Lung microvascular endothelial cell (primary cell): ENCODE measurements at regions not wholly inside any gene's neighbourhood (a gene's known extent, or its start where the extent isn't known, plus 50 kb on each side); places are given as distances from the start of the nearest gene placed in this dataset.
"Not testable (repeated sequence)": the region's sequence is repeated elsewhere in the genome, so short reads cannot be mapped to it uniquely, and the experiment has no call there.

Experiments used
- DNase-seq, 2 donors: peaks; one replicate each; pipeline versions ENCODE4 v3.0.0 to v3.0.0-alpha.2; 2010; ENCODE audit warnings: low read depth in 2 of 2

DNA sequence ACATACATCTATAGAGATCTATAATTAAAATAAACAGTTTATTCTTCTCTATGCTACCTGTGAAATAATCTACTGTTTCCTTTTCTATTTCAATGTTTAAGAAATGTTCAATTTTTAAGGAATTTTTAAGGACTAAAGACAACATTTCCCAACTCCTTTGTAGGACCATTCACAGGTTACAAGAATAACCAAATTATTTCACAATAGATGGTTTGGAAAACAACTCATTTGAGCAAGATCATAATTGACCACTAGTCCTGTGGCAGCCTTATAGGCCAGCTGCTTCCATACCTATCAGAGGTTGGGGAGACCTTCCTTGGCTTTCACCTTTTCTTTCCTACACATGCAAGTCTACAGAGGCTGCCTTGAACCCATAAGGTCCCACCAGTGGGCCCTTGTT is 193.7 kb downstream of the TTC39B start:
- DNase-seq, result no peak

DNA sequence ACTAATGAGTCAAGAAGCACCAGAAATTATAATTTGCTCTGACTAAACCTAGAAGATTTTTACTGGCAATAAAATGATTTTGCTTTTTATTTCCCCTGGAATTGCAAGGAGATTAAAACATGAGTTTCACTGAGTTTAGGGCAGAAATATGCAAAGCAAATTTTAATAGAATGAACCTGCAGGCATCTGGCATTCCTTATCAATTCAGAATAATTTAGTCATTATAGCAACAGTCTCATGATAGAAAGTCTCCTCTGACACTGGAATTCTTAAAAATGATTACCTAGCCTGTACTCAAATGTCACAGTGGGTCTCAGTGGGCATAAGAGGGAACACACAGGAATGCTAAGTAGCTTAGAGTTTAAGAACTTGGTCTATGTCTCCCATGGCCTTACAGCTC is 195.9 kb downstream of the TTC39B start:
- no peak for DNase-seq

DNA sequence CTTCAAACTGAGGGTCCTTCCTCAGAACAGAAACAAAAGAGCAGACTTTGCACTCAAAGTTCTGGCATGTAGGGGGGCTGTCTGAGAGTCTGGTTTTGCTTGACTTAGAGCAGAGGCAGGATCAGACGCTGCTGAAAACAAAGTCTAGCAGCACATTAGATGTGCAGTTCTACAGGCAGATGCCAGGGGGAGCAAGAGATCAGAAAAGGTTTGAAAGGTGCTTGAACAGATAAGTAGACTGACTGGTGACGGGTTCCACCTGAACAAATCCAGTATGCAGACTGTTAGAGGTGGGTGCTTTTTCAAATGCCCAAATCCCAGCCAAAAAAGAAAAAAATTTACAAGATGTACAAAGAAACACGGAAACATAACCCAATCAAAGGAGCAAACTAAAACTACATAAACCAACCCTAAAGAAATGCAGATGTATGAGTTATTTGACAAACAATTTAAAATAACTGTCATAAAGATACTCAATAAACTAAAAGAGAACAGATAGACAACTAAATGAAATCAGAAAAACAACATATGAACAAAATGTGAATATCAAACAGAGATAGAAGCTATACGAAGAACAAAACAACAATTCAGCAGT is 194.7 kb upstream of the FREM1 start:
- DNase-seq, result peak; percentile 53 to 67

DNA sequence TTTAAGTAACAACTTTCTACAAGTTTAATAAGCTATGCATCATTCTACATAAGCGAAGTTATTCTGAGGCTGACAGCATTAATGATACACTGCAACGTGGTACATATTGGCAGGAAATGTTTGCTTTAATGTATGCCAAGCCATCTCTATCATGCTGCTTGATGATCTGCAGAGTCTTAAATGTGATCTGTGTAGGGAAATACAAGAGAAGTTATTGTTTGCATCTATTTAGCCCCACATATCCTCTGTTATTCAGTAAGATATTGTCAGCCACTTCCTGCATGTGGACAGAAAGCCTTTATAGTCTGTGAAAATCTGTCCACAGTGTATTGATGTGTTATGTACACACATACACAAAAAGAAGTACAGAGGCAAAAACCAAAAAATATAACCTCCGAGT is 193.1 kb upstream of the FREM1 start:
- no peak for DNase-seq

DNA sequence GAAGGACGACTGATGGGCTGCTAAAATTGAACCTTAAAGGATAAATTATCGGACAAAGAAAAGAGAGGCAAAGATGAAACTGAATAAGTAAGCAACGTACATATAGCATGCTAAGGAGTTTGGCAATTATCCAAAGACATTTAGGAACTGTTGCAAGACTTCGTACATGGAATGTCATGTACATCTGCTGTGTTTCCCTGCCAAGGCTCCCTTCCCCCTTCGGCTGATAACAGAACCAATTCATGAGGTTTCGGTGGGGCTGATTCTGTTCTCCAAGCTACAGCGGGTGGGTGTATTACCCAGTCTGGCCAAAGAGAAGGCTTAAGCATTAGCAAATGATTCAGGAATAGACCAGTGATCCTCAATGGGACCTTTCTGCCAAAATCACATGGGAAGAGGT is 190.9 kb upstream of the FREM1 start:
- no peak for DNase-seq

DNA sequence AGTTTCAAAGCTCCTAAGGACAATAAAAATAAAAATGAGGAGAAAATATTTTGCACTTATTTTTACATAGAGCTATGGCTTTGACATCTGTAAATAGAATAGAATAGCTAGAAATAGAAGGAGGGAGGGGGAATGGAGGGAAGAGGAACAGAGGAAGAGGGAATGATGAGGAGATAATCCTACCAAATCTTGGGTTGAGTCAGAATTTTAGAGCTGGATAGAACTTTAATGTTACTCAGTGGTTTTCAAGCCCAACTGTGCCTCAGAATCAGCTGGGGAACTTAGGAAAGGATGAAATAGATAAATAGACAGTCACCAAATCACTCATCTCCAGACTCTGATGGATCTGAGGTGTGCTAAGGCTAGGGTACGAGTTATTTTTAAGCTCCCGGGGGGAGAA is 190.3 kb upstream of the FREM1 start:
- DNase-seq, result no peak

DNA sequence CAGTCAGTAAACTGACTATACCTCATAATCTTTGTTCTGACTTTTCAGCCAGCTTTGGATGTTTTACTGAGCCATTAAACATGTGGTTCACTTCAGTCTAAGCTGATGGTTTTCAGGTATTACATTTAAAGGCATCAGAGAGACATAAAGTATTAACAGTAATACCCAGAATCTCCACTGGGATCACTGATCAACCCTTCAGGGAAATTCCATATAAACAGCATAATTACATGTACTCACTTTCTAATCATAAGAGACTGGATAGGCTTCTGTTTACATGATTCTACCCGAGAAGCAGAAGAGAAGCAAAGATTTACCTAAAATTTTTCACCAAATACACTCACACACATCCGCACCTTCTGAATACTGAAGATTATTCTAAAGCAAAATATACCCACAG is 186.7 kb upstream of the FREM1 start:
- no peak for DNase-seq

DNA sequence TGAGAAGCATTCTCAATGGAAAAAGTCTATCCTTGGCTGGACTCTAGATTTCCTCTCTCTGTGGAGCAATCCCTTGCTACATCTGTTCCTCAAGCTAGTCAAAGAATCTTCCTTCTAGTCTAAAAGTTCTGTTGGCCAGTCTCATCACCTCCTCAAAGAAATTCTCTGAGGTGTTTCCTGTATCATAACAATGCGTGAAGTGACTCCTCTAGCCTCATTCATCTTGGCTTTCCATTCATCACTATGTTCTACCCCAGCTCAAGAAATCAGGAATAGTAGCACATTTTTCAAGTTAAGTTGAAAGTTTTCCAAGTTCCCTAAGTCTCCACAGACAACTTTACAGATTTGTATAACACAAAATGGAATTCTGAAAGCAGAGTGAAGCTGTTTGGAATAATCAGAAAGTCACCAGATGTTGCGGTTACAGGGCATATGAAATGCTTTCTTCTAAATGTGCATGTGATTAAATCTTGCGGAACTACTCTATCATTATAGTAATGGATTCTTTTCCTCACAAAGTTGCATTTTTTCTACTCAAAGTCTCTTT is 176.6 kb upstream of the FREM1 start:
- DNase-seq, result no peak

DNA sequence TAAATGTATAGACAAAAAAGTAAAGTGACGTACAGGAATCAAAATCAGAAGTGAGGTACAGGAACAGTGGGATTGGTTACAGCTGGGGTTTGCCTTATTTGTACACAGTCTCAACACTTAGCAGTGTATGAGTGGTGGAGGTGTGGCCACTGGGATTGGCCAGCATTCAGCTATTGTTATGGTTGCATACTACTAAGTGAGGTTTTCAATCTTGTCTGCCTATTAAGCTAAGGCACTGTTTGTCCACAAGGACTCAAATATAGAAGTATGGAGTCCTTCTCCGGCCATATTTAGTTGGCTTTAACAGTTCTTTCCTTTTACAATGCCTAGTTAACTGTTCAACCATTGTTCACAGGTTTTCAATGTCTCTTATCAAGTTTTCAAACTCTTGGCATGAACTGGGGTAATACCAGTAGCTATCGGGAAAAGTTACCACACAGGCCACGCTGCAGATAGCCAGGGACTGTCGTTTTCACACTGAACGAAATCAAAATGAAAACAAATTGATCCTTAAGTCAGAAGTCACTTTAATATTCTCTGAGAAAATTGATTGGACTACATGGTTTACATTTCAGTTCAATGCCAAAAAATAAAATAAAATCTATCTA is 176.0 kb upstream of the FREM1 start:
- peak in 1 of 2 donors; percentile 5 for DNase-seq

DNA sequence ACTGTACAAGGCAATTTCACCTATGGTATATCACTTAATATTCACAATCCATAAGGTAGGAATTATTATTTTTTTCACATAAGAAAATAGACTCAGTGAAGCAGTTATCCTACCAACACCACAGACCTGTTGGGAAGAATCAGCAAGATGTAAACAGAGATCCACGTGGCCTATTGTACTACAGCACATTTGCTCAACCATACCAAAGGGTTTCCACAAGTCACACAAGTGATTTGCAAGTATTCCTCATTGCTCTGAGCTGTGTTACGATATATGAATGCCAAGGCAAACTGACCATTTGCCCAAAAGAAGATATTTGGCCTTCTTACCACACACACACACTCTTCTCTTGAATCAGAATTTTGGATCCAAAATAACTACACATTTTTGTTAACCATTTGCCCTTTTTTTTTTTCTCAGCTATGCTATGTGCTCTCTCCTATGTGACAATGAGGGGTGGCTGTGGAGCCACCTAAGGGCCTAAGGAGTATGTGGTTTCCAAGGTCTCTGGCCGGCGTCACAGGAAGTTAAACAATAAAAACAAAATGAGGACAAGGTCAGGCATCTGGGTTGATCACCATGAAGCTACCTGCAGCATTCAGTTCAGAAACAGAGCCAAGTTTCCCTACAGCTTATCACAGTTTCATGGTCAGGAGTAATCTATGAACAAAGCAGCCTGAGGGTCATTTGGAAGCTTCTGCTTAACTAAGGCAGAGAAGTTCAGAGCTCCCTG is 171.0 kb upstream of the FREM1 start:
- no peak for DNase-seq

DNA sequence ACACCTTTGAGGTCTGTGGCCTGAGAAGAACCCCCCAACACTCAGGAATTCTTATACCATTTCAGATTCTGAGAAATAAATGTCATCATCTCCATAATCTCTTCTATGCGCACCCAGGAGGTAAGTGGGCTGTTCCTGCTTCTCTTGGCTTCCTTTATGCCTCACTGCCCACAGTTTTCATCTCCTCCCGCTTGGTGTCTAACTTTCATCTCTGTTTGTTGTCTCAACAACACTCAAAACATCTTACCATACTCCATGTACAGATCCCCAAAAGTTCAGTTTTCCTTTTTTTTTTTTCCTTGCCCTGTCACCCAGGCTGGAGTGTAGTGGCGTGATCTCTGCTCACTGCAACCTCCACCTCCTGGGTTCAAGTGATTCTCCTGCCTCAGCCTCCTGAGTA is 170.2 kb upstream of the FREM1 start:
- DNase-seq, result no peak

DNA sequence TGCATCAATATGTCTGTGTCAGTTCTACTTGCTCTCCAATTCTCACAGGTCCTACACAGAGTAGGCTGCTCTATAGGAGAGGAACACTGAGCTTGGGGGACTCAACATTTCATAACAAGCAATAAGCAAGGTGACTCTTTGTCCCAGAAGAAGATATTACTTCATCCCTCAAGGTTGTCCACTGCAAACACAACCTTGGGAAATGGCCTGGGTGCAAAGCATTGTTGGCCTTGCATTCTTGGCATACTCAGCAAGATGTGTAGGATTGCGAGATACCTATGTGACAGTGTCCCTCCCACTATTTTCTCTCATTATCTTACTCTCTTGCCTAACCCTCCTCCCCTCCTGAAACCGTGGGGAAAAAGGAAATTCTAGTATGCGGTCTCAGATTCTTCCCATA is 169.8 kb upstream of the FREM1 start:
- no peak for DNase-seq

DNA sequence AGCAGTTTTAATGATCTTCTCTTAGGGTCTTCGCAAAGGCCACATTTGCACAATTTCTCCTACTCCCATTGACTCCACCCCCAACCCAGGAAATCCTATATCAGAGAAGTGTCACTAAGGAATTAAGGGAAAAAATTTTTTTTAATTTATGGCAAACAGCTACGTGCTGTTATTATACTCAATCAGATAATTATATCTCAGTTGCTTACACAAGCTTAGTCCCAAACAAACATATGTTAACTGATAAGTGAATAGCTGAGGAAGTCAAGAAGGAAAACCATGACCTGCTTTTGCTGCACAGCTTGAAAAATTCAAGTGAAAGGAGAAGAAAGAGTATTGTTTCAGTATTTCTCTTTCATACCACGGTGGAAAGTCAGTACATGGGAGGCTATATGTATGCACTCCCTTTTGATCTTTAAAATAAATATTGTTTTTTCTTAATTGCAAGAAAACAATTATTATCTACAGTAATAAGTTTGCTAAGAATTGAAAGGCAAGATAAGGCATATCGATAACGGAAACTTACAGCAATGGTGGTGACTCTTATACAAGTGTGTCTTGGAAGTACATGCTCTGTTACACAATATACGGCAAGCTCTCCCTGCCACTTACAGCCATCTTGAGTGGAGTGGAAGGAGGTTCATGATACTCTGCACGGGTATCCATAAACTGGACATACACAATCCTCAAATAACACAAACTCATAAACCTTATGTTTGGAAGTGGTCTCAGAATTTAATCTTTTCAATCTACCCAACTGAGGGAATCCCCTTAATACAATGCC is 167.9 kb upstream of the FREM1 start:
- DNase-seq, result no peak

DNA sequence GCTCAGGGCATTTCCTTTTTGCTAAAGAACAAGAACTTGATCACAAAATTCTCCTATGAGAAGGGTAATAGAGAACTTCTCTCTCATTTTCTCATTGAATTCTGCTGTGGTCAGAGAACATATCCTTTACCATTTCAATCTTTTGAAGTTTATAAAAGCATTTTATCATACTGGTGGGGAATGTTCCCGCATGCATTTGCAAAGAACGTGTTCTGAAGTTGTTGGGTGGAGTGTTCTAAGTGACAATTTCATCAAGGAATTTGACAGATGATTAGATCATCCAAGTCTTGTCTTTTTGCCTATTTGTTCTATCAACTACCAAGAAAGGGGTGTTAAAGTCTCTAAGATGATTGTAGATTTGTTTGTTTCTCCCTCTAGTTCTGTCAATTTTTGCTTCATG is 163.4 kb upstream of the FREM1 start:
- DNase-seq, result no peak

DNA sequence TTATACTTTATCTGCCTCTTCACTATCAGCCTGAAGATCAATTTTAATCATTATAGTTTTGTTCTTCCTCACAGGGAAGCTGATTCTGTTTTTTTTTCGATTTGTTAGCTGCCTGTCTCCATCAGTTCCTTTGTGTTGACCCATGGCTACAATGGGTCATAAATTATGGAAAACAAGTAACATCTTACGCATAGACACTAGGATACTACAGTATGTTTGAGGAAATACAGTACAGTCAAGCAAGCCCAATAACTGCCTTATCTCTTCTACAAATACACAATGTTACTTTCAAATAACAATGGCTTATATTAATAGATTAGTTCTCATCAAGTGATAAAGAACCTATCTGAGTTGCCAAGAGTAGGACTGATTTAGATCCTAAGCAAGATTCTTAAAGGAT is 160.5 kb upstream of the FREM1 start:
- no peak for DNase-seq

DNA sequence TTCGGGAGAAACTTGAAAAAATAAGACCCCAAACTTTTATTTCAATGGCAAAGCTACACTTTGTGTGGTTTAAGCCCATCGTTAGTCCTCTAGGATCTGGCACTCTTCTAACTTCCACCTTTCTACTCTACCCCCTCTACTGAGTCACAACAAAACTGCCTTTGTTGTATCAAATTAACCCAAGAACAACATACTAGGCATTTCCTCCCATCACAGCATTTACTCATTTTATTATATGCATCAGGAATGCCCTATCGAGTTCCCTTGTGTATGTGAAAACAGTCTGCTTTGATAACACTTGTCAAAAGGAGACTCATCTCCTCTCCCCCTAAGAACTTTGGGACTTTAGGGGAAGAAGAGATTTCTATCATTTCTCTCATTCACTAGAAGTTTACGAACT is 158.9 kb upstream of the FREM1 start:
- DNase-seq, result no peak

DNA sequence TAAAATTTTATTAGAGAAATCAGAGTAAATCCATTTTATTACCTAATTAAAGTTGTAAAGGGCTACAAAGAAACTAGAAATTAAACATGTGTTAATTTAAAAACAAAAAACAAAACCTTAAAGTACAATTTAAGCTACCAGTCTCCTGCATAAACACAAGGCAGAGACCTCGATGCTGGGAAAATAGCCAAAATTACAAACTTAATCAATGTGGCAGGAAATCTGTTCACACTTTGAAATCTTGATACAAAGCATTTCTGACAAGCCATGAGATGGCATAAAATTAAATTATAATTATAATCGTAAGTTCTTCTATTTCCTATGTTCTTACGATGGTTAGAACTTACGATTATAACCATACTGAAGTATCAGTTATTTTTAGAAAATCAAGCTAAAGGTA is 158.0 kb upstream of the FREM1 start:
- DNase-seq, result no peak

DNA sequence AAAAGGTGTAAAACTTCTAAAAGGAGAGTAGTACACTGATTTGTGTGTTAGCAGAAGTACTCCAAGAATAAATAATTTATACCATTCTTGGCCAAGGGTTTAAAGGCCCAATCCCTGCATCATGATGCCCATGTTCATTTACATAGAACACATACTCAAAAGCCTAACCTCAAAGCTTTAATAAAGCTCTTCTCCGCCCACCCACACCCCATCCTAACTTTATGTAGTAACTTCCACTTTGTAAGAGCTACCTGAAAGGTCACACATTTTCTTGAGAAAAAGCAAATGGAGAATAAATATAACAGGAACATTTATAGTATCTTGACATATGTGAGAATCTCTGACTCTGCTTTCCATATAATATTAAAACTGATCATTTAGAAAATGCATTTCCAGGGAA is 148.8 kb upstream of the FREM1 start:
- DNase-seq, result no peak

DNA sequence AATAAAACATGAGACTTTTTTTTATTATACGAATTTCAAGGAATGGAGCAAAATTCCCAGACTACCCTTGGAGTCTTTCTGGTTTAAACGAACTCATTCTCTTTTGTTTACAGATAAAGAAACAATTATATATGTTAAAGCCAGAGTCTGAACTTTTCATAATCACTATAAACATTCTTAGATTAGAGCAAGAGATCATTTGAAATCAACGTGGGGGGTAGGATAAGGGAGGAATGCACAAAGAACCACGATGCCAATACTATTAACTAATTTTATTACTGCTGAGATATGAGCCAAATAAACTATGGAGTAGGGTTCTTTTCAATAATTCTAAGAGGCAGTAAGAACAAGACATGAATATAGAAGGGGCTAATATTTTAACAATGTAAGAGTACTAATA is 148.0 kb upstream of the FREM1 start:
- no peak for DNase-seq

DNA sequence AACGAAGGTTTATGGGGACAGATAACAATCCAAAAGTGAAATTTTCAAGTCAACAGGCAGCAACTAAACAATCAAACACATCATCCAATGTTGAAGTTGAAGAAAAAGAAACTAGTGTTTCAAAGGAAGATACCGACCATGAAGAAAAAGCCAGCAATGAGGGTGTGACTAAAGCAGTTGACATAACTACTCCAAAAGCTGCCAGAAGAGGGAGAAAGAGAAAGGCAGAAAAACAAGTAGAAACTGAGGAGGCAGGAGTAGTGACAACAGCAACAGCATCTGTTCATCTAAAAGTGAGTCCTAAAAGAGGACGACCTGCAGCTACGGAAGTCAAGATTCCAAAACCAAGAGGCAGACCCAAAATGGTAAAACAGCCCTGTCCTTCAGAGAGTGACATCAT is 145.1 kb upstream of the FREM1 start:
- DNase-seq, result not testable (repeated sequence)

DNA sequence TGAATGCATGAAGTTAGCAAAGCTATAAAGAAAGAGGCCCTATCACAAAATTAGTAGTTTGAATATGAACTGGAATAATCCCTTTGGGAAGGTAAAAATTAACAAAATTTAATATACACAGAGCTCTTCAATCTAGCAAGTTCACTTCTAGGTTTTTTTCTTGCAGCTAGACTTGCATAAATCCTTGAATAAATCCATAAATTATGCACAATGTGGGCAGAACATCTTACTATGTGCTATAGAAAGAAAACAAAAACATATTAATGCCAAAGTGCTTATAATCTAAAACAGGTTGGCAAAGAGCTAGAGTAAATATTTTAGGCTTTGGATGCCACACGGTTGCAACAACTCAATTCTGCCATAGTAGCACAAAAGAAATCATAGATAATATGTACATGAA is 138.5 kb upstream of the FREM1 start:
- DNase-seq, result no peak

DNA sequence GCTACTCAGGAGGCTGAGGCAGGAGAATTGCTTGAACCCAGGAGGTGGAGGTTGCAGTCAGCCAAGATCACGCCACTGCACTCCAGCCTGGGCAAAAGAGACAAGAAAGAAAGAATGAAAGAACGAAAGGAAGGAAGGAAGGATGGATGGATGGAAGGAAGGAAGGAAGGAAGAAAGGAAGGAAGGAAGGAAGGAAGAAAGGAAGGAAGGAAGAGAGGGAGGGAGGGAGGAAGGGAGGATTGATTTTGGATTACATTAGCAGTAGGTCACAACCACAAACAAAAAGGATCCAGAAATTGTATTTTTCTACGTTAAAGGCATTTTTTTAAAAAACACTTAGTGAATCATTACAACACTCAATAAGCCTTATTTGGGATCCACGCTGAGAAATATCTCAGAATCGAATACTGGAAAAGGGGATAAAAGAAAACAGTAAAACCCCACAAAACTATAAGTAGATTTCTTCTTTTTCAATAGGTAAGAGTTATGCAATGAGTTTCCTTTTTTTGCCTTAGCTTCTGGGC is 136.9 kb upstream of the FREM1 start:
- no peak for DNase-seq
